K562 (cell line): ENCODE measurements at regions not wholly inside any gene's neighbourhood (a gene's known extent, or its start where the extent isn't known, plus 50 kb on each side); places are given as distances from the start of the nearest gene placed in this dataset.

Source experiments
- EP300 ChIP-seq: IDR thresholded peaks from 2 replicates; pipeline ENCODE4 v1.6.1; 2012; ENCODE audit warnings: low read length, improper control_type of control experiment
- POLR2AphosphoS5 ChIP-seq: IDR thresholded peaks from 2 replicates; pipeline ENCODE4 v1.6.1; 2011; ENCODE audit warnings: mild to moderate bottlenecking, low read depth, low read length, moderate library complexity; ENCODE audit not compliant: control insufficient read depth, insufficient read depth
- TF ChIP-seq, protein P1 (sequence below): fragments of 250-450 bp; sonication (Bioruptor Pico); IDR thresholded peaks from 2 replicates; pipeline ENCODE4 v1.5.0; 2021; ENCODE audit warnings: mild to moderate bottlenecking, borderline replicate concordance
- TF ChIP-seq, protein P2 (sequence below), 2 experiments: fragments of 450-650 bp in 1 of 2; IDR thresholded peaks; 2 replicates each; pipeline ENCODE4 v1.6.1; 2011 to 2017; ENCODE audit warnings: low read depth in 2 of 2, antibody characterized with exemption in 1 of 2, borderline replicate concordance in 1 of 2, low read length in 1 of 2, mild to moderate bottlenecking in 1 of 2, mixed read lengths in 1 of 2; ENCODE audit not compliant: control insufficient read depth in 1 of 2

DNA sequence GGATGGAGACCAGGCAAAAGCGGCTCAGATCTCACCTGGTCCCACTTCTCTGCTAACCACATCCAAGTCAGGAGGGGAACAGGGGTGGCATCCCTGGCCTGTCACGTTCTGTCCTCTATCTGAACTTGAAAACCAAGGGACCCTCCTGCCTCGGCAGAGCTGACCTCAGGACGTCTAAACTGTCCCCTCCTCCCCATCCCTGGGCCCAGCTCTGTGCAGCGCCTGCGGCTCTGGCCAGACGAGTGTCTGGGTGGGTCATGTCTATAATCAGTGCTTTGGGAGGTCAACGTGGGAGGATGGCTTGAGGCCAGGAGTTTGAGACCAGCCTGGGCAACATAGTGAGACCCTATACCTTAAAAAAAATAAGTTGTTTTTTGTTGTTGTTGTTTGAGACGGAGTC is 70.0 kb upstream of the ZNF479 start:
- TF ChIP-seq, protein P1, sequence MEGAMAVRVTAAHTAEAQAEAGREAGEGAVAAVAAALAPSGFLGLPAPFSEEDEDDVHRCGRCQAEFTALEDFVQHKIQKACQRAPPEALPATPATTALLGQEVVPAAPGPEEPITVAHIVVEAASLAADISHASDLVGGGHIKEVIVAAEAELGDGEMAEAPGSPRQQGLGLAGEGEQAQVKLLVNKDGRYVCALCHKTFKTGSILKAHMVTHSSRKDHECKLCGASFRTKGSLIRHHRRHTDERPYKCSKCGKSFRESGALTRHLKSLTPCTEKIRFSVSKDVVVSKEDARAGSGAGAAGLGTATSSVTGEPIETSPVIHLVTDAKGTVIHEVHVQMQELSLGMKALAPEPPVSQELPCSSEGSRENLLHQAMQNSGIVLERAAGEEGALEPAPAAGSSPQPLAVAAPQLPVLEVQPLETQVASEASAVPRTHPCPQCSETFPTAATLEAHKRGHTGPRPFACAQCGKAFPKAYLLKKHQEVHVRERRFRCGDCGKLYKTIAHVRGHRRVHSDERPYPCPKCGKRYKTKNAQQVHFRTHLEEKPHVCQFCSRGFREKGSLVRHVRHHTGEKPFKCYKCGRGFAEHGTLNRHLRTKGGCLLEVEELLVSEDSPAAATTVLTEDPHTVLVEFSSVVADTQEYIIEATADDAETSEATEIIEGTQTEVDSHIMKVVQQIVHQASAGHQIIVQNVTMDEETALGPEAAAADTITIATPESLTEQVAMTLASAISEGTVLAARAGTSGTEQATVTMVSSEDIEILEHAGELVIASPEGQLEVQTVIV (CRISPR knock-in tag): no peak
- TF ChIP-seq EP300 (no peak), POLR2AphosphoS5 (no peak)
- TF ChIP-seq, protein P2, sequence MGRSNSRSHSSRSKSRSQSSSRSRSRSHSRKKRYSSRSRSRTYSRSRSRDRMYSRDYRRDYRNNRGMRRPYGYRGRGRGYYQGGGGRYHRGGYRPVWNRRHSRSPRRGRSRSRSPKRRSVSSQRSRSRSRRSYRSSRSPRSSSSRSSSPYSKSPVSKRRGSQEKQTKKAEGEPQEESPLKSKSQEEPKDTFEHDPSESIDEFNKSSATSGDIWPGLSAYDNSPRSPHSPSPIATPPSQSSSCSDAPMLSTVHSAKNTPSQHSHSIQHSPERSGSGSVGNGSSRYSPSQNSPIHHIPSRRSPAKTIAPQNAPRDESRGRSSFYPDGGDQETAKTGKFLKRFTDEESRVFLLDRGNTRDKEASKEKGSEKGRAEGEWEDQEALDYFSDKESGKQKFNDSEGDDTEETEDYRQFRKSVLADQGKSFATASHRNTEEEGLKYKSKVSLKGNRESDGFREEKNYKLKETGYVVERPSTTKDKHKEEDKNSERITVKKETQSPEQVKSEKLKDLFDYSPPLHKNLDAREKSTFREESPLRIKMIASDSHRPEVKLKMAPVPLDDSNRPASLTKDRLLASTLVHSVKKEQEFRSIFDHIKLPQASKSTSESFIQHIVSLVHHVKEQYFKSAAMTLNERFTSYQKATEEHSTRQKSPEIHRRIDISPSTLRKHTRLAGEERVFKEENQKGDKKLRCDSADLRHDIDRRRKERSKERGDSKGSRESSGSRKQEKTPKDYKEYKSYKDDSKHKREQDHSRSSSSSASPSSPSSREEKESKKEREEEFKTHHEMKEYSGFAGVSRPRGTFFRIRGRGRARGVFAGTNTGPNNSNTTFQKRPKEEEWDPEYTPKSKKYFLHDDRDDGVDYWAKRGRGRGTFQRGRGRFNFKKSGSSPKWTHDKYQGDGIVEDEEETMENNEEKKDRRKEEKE (IDR thresholded peaks at IDR 0.05; ENCODE audit: borderline replicate concordance in 1 of 2, control insufficient read depth in 1 of 2, low read depth in 2 of 2, low read length in 1 of 2): no peak
